Aorta (tissue), 5 donors: ENCODE measurements at regions not wholly inside any gene's neighbourhood (a gene's known extent, or its start where the extent isn't known, plus 50 kb on each side); places are given as distances from the start of the nearest gene placed in this dataset.

ENCODE experiments used
- ATAC-seq: fragments of 200-7000 bp; cut with Tn5 transposase; one replicate; pipeline ENCODE4 v1.9.1; 2022; ENCODE audit warnings: moderate library complexity; ENCODE audit not compliant: low FRiP score
- DNase-seq, 2 donors: peaks; one replicate each; pipeline ENCODE4 v3.0.0-alpha.2; 2020
- H3K27ac ChIP-seq, 2 donors: one replicate each; pipeline ENCODE4 v1.5.1; 2013; ENCODE audit warnings: low read length in 2 of 2, mild to moderate bottlenecking in 2 of 2, moderate library complexity in 2 of 2, control low read depth in 1 of 2, inconsistent platforms in 1 of 2, low read depth in 1 of 2
- H3K27me3 ChIP-seq, 2 donors: one replicate each; pipeline ENCODE4 v1.6.1; 2013; ENCODE audit warnings: control low read depth in 1 of 2, low read length in 1 of 2, mild to moderate bottlenecking in 1 of 2, moderate library complexity in 1 of 2; ENCODE audit not compliant: insufficient read depth in 2 of 2, control insufficient read depth in 1 of 2
- H3K36me3 ChIP-seq, 2 donors: one replicate each; pipeline ENCODE4 v1.6.1; 2013; ENCODE audit warnings: control low read depth in 1 of 2, low read length in 1 of 2, mild to moderate bottlenecking in 1 of 2; ENCODE audit not compliant: insufficient read depth in 2 of 2, control insufficient read depth in 1 of 2
- H3K4me1 ChIP-seq, 2 donors: one replicate each; pipeline ENCODE4 v1.6.1; 2013; ENCODE audit warnings: low read length in 2 of 2, control low read depth in 1 of 2, mild to moderate bottlenecking in 1 of 2, moderate library complexity in 1 of 2; ENCODE audit not compliant: insufficient read depth in 2 of 2, control insufficient read depth in 1 of 2
- H3K4me3 ChIP-seq, 2 donors: one replicate each; pipeline ENCODE4 v1.5.1; 2013; ENCODE audit warnings: low read length in 2 of 2, control low read depth in 1 of 2, mild to moderate bottlenecking in 1 of 2
- H3K9me3 ChIP-seq: one replicate; pipeline ENCODE4 v1.6.1; 2013; ENCODE audit warnings: mild to moderate bottlenecking, low read length; ENCODE audit not compliant: control insufficient read depth
- whole genome bisulfite sequencing, 2 donors: extraction: QIAGEN DNeasy Blood & Tissue Kit; methylation state at CpG; one replicate each; pipeline ENCODE4 v1.1.7; 2013; 5-methylcytosine and 5-hydroxymethylcytosine counted together
- intact Hi-C, 2 donors: fragments of 100-400 bp; cut with DNase I; formaldehyde crosslinking; loops; one replicate each; pipeline versions ENCODE4 v1.14.2 to v1.15.0; 2022
- donor health status: healthy with polysubstance abuse.
- donor health status: Bipolar disorder and iron deficiency.
- donor health status: DM: no; HTN: no; CAD: no.
- donor health status: DM: no; HTN: no; CAD: no.
- donor health status: DM: yes; HTN: yes; CAD: no.

- no peak overlapping the region for H3K27ac ChIP-seq
These were observed 188.6 kb downstream of the ZNF365 start for GRCh38 chr10:62562795-62563194.

GRCh38 chr10:62573929-62574328 is 199.8 kb downstream of the ZNF365 start:
- H3K4me3 ChIP-seq: no peak overlapping the region
- H3K9me3 ChIP-seq: no peaks in the 10 kb centered on the region
- 92 to 93% methylated on average over 3 of the region's 3 CpGs for WGBS, 2 donors
- H3K27ac ChIP-seq: no peak overlapping the region
- DNase-seq (no peak), ATAC-seq (no peak)
- no peaks in the 10 kb centered on the region for H3K4me1 ChIP-seq
- intact Hi-C loops: no loop called here
- no peaks in the 10 kb centered on the region for H3K27me3 ChIP-seq
- no peaks in the 10 kb centered on the region for H3K36me3 ChIP-seq

More at GRCh38 chr10:62562795-62563194, 188.6 kb downstream of the ZNF365 start:
- Histone ChIP-seq H3K27me3 (no peaks in the 10 kb centered on the region), H3K36me3 (no peaks in the 10 kb centered on the region), H3K9me3 (no peaks in the 10 kb centered on the region), H3K4me3 (no peak overlapping the region), H3K4me1 (no peaks in the 10 kb centered on the region)
- intact Hi-C loops: no loop called here
- DNase-seq (no peak), ATAC-seq (no peak)

GRCh38 chr10:62577076-62577475 is 202.9 kb downstream of the ZNF365 start:
- intact Hi-C loops: no loop called here
- 92 to 96% methylated on average over 4 of the region's 4 CpGs for WGBS, 2 donors
- Histone ChIP-seq H3K9me3 (no peaks in the 10 kb centered on the region), H3K27ac (no peak overlapping the region), H3K27me3 (no peaks in the 10 kb centered on the region), H3K4me3 (no peak overlapping the region), H3K36me3 (no peaks in the 10 kb centered on the region), H3K4me1 (no peaks in the 10 kb centered on the region)
- no peak for ATAC-seq
- DNase-seq: no peak

GRCh38 chr10:62577666-62578291 is 203.6 kb downstream of the ZNF365 start:
- H3K27me3 ChIP-seq: no peaks in the 10 kb centered on the region
- H3K27ac ChIP-seq: no peak overlapping the region
- H3K36me3 ChIP-seq: no peaks in the 10 kb centered on the region
- H3K4me1 ChIP-seq: no peaks in the 10 kb centered on the region
- H3K4me3 ChIP-seq: no peak overlapping the region
- no peaks in the 10 kb centered on the region for H3K9me3 ChIP-seq
- 7 to 21% methylated on average over 2 of the region's 2 CpGs for whole genome bisulfite sequencing, 2 donors
- DNase-seq (no peak), ATAC-seq (no peak)
- intact Hi-C loops: no loop called here

- Histone ChIP-seq H3K9me3 (no peaks in the 10 kb centered on the region), H3K27ac (no peak overlapping the region), H3K4me1 (no peaks in the 10 kb centered on the region), H3K4me3 (no peak overlapping the region), H3K36me3 (no peaks in the 10 kb centered on the region), H3K27me3 (no peaks in the 10 kb centered on the region)
- 87 to 90% methylated on average over 6 of the region's 6 CpGs for WGBS, 2 donors
- ATAC-seq (no peak), DNase-seq (no peak)
- intact Hi-C loops: no loop called here
These were observed 204.1 kb downstream of the ZNF365 start for GRCh38 chr10:62578301-62578700.

GRCh38 chr10:62578916-62579315 is 204.7 kb downstream of the ZNF365 start:
- intact Hi-C loops: no loop called here
- Histone ChIP-seq H3K4me3 (no peak overlapping the region), H3K4me1 (no peaks in the 10 kb centered on the region), H3K27me3 (no peaks in the 10 kb centered on the region), H3K9me3 (no peaks in the 10 kb centered on the region), H3K27ac (no peak overlapping the region), H3K36me3 (no peaks in the 10 kb centered on the region)
- WGBS, 2 donors: 90% methylated on average over 1 of the region's 1 CpG
- DNase-seq: no peak
- ATAC-seq: no peak

- Histone ChIP-seq H3K27ac (no peak overlapping the region), H3K4me1 (no peaks in the 10 kb centered on the region), H3K4me3 (no peak overlapping the region), H3K9me3 (no peaks in the 10 kb centered on the region), H3K27me3 (no peaks in the 10 kb centered on the region), H3K36me3 (no peaks in the 10 kb centered on the region)
- DNase-seq: no peak
- intact Hi-C loops: no loop called here
- no peak for ATAC-seq
These were observed 206.2 kb downstream of the ZNF365 start for GRCh38 chr10:62580396-62580795.

- Histone ChIP-seq H3K9me3 (no peaks in the 10 kb centered on the region), H3K4me3 (no peak overlapping the region), H3K36me3 (no peaks in the 10 kb centered on the region), H3K4me1 (no peaks in the 10 kb centered on the region), H3K27ac (no peak overlapping the region), H3K27me3 (no peaks in the 10 kb centered on the region)
- DNase-seq: peak in 1 of 2 donors; percentile 45
- ATAC-seq: no peak
- intact Hi-C loops: no loop called here
- WGBS, 2 donors: 86 to 87% methylated on average over 3 of the region's 3 CpGs
These were observed 207.2 kb downstream of the ZNF365 start for GRCh38 chr10:62581351-62581750.

GRCh38 chr10:62582101-62582705 is 208.0 kb downstream of the ZNF365 start:
- Histone ChIP-seq H3K36me3 (no peaks in the 10 kb centered on the region), H3K9me3 (no peaks in the 10 kb centered on the region), H3K4me1 (no peaks in the 10 kb centered on the region), H3K27me3 (no peaks in the 10 kb centered on the region), H3K4me3 (no peak overlapping the region), H3K27ac (no peak overlapping the region)
- WGBS, 2 donors: 89% methylated on average over 4 of the region's 4 CpGs
- no peak for DNase-seq
- intact Hi-C loops: no loop called here
- ATAC-seq: no peak
